ENCODE measurements at regions not wholly inside any gene's neighbourhood (a gene's known extent, or its start where the extent isn't known, plus 50 kb on each side); places are given as distances from the start of the nearest gene placed in this dataset.

- no peak overlapping the region for H3K4me3 ChIP-seq (ENCODE audit: low read depth, low read length)
- H3K27ac Mint-ChIP-seq (ENCODE audit: unreplicated experiment): no peak overlapping the region
- no peak for DNase-seq
- BruUV-seq (replicated peaks): no TSS peak
- intact Hi-C loops (cut with micrococcal nuclease; ENCODE audit: unreplicated experiment): no loop called here
- H3K4me1 ChIP-seq: no peaks in the 10 kb centered on the region
- H3K4me3 Mint-ChIP-seq (ENCODE audit: unreplicated experiment): no peak overlapping the region
- no peaks in the 10 kb centered on the region for H3K36me3 ChIP-seq (ENCODE audit: control insufficient read depth, insufficient read depth, low read length)
- CTCF ChIA-PET: no interaction called here
- H3K27me3 ChIP-seq (replicated peaks; ENCODE audit: control insufficient read depth, insufficient read depth, low read length): no peaks in the 10 kb centered on the region
- H3K36me3 Mint-ChIP-seq (ENCODE audit: insufficient read depth, unreplicated experiment): no peaks in the 10 kb centered on the region
- H3K4me1 Mint-ChIP-seq (ENCODE audit: low read depth, unreplicated experiment): no peaks in the 10 kb centered on the region
- TF ChIP-seq CTCF (IDR thresholded peaks at IDR 0.05; ENCODE audit: insufficient read depth in 1 of 2, low read depth in 1 of 2, low read length in 1 of 2, severe bottlenecking in 1 of 2, unreplicated experiment in 1 of 2): no peak
- no peaks in the 10 kb centered on the region for H3K9me3 Mint-ChIP-seq (ENCODE audit: unreplicated experiment)
- peaks cover 7% of the 10 kb centered on the region for H3K27me3 Mint-ChIP-seq (ENCODE audit: insufficient read depth, unreplicated experiment)
- POLR2A ChIA-PET: no interaction called here
- H3K9me3 ChIP-seq: no peaks in the 10 kb centered on the region
These were observed 569.5 kb downstream of the PTPRU start for GRCh38 chr1:29805896-29806160.

- Mint-ChIP-seq H3K9me3 (ENCODE audit: unreplicated experiment) (no peaks in the 10 kb centered on the region), H3K4me1 (ENCODE audit: low read depth, unreplicated experiment) (no peaks in the 10 kb centered on the region), H3K27me3 (ENCODE audit: insufficient read depth, unreplicated experiment) (peaks cover 7% of the 10 kb centered on the region), H3K4me3 (ENCODE audit: unreplicated experiment) (no peak overlapping the region), H3K27ac (ENCODE audit: unreplicated experiment) (no peak overlapping the region), H3K36me3 (ENCODE audit: insufficient read depth, unreplicated experiment) (no peaks in the 10 kb centered on the region)
- no peak for TF ChIP-seq CTCF (IDR thresholded peaks at IDR 0.05; ENCODE audit: insufficient read depth in 1 of 2, low read depth in 1 of 2, low read length in 1 of 2, severe bottlenecking in 1 of 2, unreplicated experiment in 1 of 2)
- POLR2A ChIA-PET: no interaction called here
- no TSS peak for BruUV-seq (replicated peaks)
- H3K4me3 ChIP-seq (ENCODE audit: low read depth, low read length): no peak overlapping the region
- intact Hi-C loops (cut with micrococcal nuclease; ENCODE audit: unreplicated experiment): no loop called here
- DNase-seq: no peak
- H3K27me3 ChIP-seq (replicated peaks; ENCODE audit: control insufficient read depth, insufficient read depth, low read length): no peaks in the 10 kb centered on the region
- H3K9me3 ChIP-seq: no peaks in the 10 kb centered on the region
- CTCF ChIA-PET: no interaction called here
- no peaks in the 10 kb centered on the region for H3K4me1 ChIP-seq
- no peaks in the 10 kb centered on the region for H3K36me3 ChIP-seq (ENCODE audit: control insufficient read depth, insufficient read depth, low read length)
These were observed 569.0 kb downstream of the PTPRU start for GRCh38 chr1:29805122-29805895.

GRCh38 chr1:29804181-29804899, 568.0 kb downstream of the PTPRU start:
- Histone ChIP-seq H3K27me3 (replicated peaks; ENCODE audit: control insufficient read depth, insufficient read depth, low read length) (no peaks in the 10 kb centered on the region), H3K4me1 (no peaks in the 10 kb centered on the region), H3K9me3 (no peaks in the 10 kb centered on the region), H3K4me3 (ENCODE audit: low read depth, low read length) (no peak overlapping the region), H3K36me3 (ENCODE audit: control insufficient read depth, insufficient read depth, low read length) (no peaks in the 10 kb centered on the region)
- Mint-ChIP-seq H3K36me3 (ENCODE audit: insufficient read depth, unreplicated experiment) (no peaks in the 10 kb centered on the region), H3K27me3 (ENCODE audit: insufficient read depth, unreplicated experiment) (peaks cover 7% of the 10 kb centered on the region), H3K4me1 (ENCODE audit: low read depth, unreplicated experiment) (no peaks in the 10 kb centered on the region), H3K27ac (ENCODE audit: unreplicated experiment) (no peak overlapping the region), H3K9me3 (ENCODE audit: unreplicated experiment) (no peaks in the 10 kb centered on the region), H3K4me3 (ENCODE audit: unreplicated experiment) (no peak overlapping the region)
- intact Hi-C loops (cut with micrococcal nuclease; ENCODE audit: unreplicated experiment): no loop called here
- POLR2A ChIA-PET: no interaction called here
- DNase-seq: no peak
- CTCF ChIA-PET: no interaction called here
- BruUV-seq (replicated peaks): no TSS peak
- no peak for TF ChIP-seq CTCF (IDR thresholded peaks at IDR 0.05; ENCODE audit: insufficient read depth in 1 of 2, low read depth in 1 of 2, low read length in 1 of 2, severe bottlenecking in 1 of 2, unreplicated experiment in 1 of 2)
